H1 (cell line): ENCODE measurements at regions not wholly inside any gene's neighbourhood (a gene's known extent, or its start where the extent isn't known, plus 50 kb on each side); places are given as distances from the start of the nearest gene placed in this dataset.

Experiments
- CBX8 ChIP-seq: fragments of 300-800, 300-1000 bp; sonication (generic); IDR thresholded peaks from 2 replicates; pipeline ENCODE4 v1.7.1; 2016; ENCODE audit warnings: low read depth, low read length, borderline replicate concordance
- GABPA ChIP-seq: IDR thresholded peaks from 2 replicates; pipeline ENCODE4 v1.6.1; 2011; ENCODE audit warnings: mild to moderate bottlenecking, low read length, moderate library complexity, borderline replicate concordance; ENCODE audit not compliant: insufficient read depth
- POLR2A ChIP-seq, 2 experiments: IDR thresholded peaks; 1 replicate in 1 of 2; 2 replicates in 1 of 2; pipeline ENCODE4 v1.6.1; 2011; ENCODE audit warnings: low read depth in 2 of 2, low read length in 2 of 2, mild to moderate bottlenecking in 2 of 2; ENCODE audit errors: control extremely low read depth in 1 of 2
- RNF2 ChIP-seq: fragments of 200-900, 300-1000 bp; sonication (generic); IDR thresholded peaks from 2 replicates; pipeline ENCODE4 v1.7.1; 2016; ENCODE audit warnings: borderline replicate concordance, low read depth, mild to moderate bottlenecking, antibody characterized with exemption, low read length; ENCODE audit not compliant: poor library complexity, severe bottlenecking; ENCODE audit errors: missing control alignments
- YY1 ChIP-seq: IDR thresholded peaks from 2 replicates; pipeline ENCODE4 v1.6.1; 2011; ENCODE audit warnings: low read depth, mild to moderate bottlenecking, low read length
- TF ChIP-seq, protein P1 (sequence below), 3 experiments: IDR thresholded peaks; 1 replicate in 2 of 3; 2 replicates in 1 of 3; pipeline versions ENCODE4 v1.5.1 to v1.6.1; 2011; ENCODE audit warnings: low read length in 3 of 3, mild to moderate bottlenecking in 3 of 3, inconsistent platforms in 2 of 3, low read depth in 1 of 3, moderate library complexity in 1 of 3; ENCODE audit not compliant: insufficient read depth in 1 of 3; ENCODE audit errors: control extremely low read depth in 1 of 3

GRCh38 chr15:69921626-69922619, 175.8 kb downstream of the TLE3 start:
- TF ChIP-seq RNF2 (no peak), GABPA (no peak), YY1 (no peak), POLR2A (IDR thresholded peaks at IDR 0.05; ENCODE audit: control extremely low read depth in 1 of 2, low read depth in 2 of 2, low read length in 2 of 2) (no peak), CBX8 (no peak)
- TF ChIP-seq, protein P1, sequence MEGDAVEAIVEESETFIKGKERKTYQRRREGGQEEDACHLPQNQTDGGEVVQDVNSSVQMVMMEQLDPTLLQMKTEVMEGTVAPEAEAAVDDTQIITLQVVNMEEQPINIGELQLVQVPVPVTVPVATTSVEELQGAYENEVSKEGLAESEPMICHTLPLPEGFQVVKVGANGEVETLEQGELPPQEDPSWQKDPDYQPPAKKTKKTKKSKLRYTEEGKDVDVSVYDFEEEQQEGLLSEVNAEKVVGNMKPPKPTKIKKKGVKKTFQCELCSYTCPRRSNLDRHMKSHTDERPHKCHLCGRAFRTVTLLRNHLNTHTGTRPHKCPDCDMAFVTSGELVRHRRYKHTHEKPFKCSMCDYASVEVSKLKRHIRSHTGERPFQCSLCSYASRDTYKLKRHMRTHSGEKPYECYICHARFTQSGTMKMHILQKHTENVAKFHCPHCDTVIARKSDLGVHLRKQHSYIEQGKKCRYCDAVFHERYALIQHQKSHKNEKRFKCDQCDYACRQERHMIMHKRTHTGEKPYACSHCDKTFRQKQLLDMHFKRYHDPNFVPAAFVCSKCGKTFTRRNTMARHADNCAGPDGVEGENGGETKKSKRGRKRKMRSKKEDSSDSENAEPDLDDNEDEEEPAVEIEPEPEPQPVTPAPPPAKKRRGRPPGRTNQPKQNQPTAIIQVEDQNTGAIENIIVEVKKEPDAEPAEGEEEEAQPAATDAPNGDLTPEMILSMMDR (IDR thresholded peaks at IDR 0.05; ENCODE audit: control extremely low read depth in 1 of 3, insufficient read depth in 1 of 3, low read depth in 1 of 3, low read length in 3 of 3) = no peak
